Left lobe of liver (tissue), 2 donors: ENCODE measurements at regions not wholly inside any gene's neighbourhood (a gene's known extent, or its start where the extent isn't known, plus 50 kb on each side); places are given as distances from the start of the nearest gene placed in this dataset.
"Not testable (repeated sequence)": the region's sequence is repeated elsewhere in the genome, so short reads cannot be mapped to it uniquely, and the experiment has no call there.

ENCODE experiments used
- ATAC-seq: fragments of 200-7000 bp; cut with Tn5 transposase; one replicate; pipeline ENCODE4 v1.9.1; 2020; ENCODE audit warnings: mild to moderate bottlenecking, moderate library complexity
- DNase-seq: peaks from one replicate; pipeline ENCODE4 v3.0.0-alpha.2; 2020; ENCODE audit warnings: low spot score
- donor health status: DM: no; HTN: no; CAD: no; lungs with moderate emphysema.
- donor health status: DM: no; HTN: yes; CAD: no.

- ATAC-seq (no peak), DNase-seq (no peak)
Observed at GRCh38 chr6:27679964-27680694, 207.2 kb upstream of the ZNF184 start.

DNA sequence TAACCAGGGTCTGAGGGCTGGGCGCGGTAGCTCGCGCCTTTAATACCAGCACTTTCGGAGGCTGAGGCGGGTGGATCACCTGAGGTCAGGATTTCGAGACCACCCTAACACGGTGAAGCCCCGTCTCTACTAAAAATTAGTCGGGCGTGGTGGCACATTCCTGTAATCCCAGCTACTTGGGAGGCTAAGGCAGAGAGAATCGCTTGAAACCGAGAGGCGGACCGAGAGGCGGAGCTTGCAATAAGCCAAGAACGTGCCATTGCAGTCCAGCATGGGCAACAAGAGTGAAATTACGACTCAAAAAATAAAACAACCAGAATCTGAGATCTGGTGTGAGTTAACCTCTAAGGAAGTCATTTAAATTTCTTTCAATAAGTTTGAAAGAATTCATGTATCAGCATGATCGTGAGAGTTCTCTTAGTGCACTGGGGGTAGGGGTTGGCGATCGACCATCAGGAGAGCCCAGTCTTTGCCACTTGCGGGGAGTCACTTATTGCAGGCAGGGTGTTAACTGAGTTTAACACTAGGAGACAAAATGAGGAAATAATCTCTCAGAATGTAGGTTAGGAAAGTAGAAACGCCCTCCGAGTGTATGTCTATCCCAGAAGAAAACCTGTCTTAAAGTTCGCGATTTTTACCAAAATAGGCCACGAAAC lies 206.5 kb upstream of the ZNF184 start:
- no peak for ATAC-seq
- no peak for DNase-seq

DNA sequence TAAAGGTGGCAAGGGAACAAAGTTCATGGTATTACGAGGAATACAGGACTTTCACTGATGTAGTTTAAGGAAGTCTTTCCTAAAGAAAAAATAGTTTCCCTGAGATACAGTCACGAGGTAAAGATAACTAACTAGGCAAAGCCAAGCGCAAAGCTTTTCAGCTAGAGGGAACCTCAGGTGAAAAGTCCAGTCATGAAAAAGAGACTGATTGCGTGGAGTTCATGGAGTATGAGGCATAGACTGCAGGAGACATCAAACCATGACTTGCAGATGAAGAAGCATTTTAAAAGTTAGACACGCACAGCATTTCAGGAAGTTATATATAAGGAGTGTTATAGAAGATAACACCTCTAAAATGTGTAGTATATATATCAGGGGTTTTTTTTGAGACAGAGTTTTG lies 205.6 kb upstream of the ZNF184 start:
- no peak for DNase-seq
- ATAC-seq: no peak

DNA sequence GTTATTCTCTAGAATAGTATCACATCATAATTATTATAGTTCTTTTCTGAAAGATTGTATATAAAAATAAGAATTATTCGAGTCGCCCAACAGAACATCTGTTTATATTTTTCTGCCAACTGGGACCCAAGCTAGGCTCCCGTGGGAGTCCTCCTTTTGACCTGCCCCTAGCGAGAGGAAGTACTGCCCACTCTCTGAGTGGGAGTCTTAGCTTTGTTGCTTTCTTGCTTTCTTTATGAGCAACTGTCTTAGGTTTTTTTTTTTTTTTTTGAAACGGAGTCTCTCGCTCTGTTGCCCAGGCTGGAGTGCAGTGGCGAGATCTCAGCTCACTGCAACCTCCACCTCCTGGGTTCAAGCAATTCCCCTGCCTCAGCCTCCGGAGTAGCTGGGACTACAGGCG lies 202.0 kb upstream of the ZNF184 start:
- no peak for DNase-seq
- ATAC-seq: no peak

GRCh38 chr6:27672113-27672799 lies 199.4 kb upstream of the ZNF184 start:
- DNase-seq (no peak), ATAC-seq (no peak)

DNA sequence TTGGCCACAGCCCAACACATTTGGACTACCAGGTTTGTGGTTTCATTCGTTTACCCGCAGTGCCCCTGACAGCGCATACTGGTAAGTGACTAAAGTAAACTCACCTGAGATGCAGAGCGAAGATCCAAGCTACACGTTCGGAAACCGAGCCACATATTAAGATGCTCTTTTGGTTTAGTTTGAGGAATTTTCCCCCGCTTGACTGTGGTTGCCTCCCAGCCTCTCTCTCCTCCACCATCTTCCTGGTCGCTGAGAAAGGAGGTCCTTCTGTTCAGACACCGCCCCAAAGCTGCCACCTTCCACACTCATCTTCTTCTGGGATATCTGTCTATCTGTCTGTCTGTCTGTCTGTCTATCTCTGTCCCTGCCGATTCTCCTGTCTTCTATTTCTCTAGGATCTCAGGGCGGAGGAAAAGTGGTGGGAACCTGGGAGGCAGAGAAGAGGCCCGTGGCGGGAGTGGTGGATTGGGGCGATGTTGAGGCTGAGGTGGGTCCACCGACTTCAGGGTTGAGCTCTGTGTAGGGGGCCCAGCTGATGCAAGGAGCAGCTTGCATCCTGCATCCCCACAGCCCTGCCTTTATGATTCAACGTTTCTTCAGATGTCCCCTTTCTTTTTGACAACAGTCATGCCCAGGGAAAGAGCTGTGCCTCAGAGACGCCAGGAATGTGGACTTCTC lies 196.9 kb upstream of the ZNF184 start:
- ATAC-seq (no peak), DNase-seq (no peak)

- ATAC-seq (no peak), DNase-seq (no peak)
Observed at GRCh38 chr6:27669295-27669623, 196.4 kb upstream of the ZNF184 start.

DNA sequence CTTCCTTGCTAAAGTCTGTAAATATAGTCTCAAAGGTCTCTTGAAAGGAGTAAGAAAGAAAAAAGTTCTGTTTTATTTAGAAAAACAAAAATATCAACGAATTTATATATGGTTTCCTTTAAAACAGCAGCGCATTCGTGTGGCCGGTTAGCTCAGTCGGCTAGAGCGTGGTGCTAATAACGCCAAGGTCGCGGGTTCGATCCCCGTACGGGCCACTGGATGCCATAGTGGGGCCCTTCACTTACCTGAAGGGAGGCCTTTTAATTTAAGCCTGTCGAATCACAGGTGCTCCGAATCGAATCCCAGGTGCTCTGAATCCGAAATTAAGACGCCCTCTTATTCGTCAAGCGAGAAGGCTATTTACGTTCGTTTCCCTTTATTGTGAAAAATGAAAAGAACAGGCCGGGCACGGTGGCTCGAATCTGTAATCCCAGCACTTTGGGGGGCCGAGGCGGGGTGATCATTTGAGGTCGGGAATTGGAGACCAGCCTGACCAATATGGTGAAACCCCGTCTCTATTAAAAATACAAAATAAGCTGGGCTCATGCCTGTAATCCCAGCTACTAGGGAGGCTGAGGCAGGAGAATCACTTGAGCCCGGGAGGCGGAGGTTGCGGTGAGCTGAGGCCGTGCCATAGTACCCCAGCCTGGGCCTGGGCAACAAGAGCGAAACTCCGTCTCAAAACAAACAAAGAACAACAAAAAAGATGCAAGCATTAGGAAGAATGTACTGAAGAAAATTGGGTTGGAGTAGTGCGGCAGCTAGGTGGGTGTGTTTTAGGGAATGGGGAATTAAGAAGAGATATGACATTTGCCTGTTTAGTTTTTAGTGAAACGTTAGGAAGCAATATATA lies 195.8 kb upstream of the ZNF184 start:
- no peak for ATAC-seq
- no peak for DNase-seq

- ATAC-seq (no peak), DNase-seq (no peak)
Observed at GRCh38 chr6:27667657-27668441, 194.9 kb upstream of the ZNF184 start.

GRCh38 chr6:27667016-27667656 lies 194.2 kb upstream of the ZNF184 start:
- no peak for DNase-seq
- no peak for ATAC-seq

- no peak for ATAC-seq
- DNase-seq: no peak
Observed at GRCh38 chr6:27662769-27663168, 189.9 kb upstream of the ZNF184 start.

DNA sequence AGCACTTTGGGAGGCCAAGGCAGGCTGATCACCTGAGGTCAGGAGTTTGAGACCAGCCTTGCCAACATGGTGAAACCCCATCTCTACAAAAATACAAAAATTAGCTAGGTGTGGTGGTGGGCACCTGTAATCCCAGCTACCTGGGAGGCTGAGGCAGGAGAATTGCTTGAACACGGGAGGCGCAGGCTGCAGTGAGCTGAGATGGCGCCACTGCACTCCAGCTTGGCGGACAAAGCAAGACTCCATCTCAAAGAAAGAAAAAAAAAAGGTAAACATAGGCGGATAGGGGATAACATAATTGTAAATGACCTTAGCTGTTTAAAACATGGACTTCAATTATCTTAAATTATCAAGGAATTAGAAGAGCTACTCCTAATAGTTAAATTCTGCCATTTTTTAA lies 189.3 kb upstream of the ZNF184 start:
- DNase-seq, ATAC-seq: not testable (repeated sequence)

DNA sequence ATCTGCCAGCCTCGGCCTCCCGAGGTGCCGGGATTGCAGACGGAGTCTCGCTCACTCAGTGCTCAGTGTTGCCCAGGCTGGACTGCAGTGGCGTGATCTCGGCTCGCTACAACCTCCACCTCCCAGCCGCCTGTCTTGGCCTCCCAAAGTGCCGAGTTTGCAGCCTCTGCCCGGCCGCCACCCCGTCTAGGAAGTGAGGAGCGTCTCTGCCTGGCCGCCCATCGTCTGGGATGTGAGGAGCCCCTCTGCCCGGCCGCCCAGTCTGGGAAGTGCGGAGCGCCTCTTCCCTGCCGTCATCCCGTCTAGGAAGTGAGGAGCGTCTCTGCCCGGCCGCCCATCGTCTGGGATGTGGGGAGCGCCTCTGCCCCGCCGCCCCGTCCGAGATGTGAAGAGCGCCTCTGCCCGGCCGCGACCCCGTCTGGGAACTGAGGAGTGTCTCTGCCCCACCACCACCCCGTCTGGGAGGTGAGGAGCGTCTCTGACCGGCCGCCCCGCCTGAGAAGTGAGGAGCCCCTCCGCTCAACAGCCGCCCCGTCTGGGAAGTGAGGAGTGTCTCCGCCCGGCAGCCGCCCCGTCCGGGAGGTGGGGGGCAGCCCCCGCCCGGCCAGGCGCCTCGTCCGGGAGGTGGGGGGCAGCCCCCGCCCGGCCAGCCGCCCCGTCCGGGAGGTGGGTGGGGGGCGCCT lies 180.4 kb upstream of the ZNF184 start:
- not testable (repeated sequence) for DNase-seq, ATAC-seq

DNA sequence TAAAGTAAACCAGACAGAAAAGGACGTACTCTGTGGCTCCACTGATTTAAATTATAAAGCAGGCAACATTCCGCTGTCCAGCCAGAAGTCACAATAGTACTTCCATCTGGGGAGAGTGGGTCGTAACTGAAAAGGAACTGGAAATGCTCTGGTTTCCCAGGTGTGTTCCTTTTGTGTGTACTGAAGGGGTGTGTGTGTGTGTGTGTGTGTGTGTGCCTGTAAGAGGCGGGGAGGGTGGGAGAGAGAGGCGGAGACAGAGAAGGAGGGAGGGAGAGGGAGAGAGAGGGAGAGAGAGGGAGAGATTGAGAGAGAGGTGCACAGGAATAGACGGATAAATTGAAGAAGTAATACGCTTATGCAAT lies 178.4 kb upstream of the ZNF184 start:
- ATAC-seq (no peak), DNase-seq (no peak)

GRCh38 chr6:27650620-27651370 lies 177.9 kb upstream of the ZNF184 start:
- ATAC-seq (no peak), DNase-seq (no peak)

DNA sequence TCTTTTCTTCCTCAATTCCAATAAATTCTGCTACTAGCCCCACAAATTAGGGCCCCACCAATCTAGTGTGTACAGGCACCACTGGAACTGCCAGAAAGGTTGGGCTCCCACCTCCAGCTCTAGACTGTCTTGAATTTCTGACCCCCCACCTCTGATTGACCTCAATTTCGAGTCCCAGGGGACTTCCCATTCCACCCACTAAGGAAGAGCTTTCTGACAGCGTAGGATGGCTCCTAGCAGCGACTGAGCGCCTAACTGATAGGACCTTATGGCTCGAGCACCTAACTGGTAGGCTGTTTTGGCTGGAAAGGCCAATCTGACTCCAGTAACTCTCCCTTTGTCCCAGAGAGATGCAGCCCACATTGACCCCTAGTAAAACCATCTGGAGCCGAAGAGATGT lies 171.6 kb upstream of the ZNF184 start:
- DNase-seq (no peak), ATAC-seq (no peak)

DNA sequence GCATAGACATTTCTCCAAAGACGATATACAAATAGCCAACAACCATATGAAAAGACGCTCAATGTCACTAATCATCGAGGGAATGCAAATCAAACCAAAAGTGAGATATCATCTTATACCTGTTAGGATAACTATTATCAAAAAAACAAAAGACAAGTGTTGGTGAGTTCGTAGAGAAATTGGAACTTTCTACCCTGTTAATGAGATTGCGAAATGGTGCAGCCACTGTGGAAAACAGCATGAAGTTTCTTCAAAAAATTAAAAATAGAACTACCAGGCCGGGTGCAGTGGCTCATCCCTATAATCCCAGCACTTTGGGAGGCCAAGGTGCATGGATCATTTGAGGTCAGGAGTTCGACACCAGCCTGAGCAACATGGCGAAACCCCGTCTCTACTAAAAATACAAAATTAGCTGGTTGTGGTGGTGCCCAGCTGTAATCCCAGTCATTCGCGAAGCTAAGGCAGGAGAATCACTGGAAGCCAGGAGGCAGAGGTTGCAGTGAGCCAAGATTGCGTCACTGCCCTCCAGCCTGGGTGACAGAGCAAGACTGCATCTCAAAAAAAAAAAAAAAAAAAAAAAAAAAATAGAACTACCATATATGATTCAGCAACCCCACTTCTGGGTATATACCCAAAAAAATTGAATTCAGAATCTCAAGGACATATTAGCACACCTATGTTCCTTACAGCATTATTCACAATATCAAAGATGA lies 170.0 kb upstream of the ZNF184 start:
- no peak for ATAC-seq
- no peak for DNase-seq

GRCh38 chr6:27635886-27636285 lies 163.0 kb upstream of the ZNF184 start:
- not testable (repeated sequence) for ATAC-seq

More at GRCh38 chr6:27635886-27636285, 163.0 kb upstream of the ZNF184 start:
- DNase-seq: not testable (repeated sequence)
